GM21381 (cell line): ENCODE measurements at regions not wholly inside any gene's neighbourhood (a gene's known extent, or its start where the extent isn't known, plus 50 kb on each side); places are given as distances from the start of the nearest gene placed in this dataset.
"Not testable (repeated sequence)": the region's sequence is repeated elsewhere in the genome, so short reads cannot be mapped to it uniquely, and the experiment has no call there.

ENCODE experiments used
- ATAC-seq: cut with Tn5 transposase; IDR thresholded peaks from one replicate; pipeline ENCODE4 v1.9.1; 2021; ENCODE audit warnings: mild to moderate bottlenecking, moderate library complexity; ENCODE audit not compliant: unreplicated experiment

DNA sequence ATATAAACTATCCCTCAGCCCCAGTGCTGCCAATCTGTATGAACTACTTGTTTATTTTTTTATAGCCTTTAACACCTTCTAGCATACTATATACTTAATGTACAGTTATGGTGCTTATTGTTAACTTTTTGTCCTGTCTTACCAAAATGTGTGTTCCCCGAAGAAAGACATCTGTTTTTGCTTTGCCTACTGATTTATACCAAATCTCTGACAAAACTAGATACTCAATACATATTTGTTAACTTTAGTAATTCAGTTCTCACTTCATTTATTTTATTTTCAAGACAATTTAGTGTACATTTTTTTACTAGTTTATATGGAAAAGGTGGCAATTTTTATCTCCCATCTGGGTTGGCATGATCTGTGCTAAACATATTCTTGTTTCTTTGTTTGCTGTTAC, 824.3 kb upstream of the ATXN8OS start:
- no peak for ATAC-seq

DNA sequence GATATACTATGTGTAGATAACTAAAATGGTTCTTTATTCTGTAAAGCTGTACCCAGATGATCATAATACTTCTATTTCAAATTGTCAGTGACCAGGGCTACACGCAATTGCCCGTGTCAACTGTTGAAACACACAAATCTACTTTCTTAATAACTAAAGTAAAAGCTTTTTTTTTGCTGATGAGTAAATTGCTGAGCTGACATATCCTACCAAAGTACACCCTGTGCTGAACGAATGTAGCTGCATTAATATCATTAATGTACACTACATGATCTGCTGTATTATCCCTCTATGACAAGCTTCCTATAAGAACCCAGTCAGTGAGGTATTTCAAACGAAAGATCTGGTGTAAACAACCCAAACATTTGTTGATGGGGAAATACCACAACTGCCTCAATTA, 827.2 kb upstream of the ATXN8OS start:
- ATAC-seq, result no peak

DNA sequence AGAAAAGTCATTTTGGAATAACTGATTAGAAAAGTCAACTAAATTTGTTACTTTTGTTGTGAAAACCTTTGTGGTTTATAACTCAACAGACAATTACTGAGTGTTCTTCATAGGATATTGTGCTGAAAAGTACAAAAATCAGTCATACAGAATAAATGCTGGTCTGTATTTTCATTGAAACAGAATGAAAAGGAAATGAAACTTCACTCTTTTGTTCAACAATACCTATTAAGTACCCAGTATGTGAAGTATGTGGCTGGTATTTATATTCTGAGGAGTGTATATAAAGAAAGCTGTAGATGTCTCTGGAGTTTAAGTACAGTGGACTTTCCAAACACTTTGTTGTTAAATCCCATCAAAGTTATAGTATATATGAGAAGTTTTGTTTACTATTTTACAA, 828.4 kb upstream of the ATXN8OS start:
- no peak for ATAC-seq

DNA sequence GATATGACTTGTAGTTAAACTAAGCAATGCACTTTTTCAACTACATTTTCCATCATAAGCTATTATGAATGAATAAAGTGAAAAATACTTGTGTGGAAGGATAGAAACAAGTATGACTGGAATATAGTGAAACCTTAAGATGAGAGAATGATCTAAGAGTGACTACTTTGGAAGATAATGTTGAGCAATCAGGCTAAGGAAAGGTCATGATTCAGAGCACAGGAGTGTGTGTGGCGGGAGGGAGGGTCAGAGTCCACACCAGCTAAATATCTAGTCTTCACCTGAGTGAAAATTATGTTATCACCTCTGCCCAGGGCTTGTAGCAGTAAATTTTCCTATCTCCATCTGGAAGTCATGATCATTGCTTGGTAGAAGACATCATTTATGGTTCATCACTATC, 833.4 kb upstream of the ATXN8OS start:
- ATAC-seq, result no peak

DNA sequence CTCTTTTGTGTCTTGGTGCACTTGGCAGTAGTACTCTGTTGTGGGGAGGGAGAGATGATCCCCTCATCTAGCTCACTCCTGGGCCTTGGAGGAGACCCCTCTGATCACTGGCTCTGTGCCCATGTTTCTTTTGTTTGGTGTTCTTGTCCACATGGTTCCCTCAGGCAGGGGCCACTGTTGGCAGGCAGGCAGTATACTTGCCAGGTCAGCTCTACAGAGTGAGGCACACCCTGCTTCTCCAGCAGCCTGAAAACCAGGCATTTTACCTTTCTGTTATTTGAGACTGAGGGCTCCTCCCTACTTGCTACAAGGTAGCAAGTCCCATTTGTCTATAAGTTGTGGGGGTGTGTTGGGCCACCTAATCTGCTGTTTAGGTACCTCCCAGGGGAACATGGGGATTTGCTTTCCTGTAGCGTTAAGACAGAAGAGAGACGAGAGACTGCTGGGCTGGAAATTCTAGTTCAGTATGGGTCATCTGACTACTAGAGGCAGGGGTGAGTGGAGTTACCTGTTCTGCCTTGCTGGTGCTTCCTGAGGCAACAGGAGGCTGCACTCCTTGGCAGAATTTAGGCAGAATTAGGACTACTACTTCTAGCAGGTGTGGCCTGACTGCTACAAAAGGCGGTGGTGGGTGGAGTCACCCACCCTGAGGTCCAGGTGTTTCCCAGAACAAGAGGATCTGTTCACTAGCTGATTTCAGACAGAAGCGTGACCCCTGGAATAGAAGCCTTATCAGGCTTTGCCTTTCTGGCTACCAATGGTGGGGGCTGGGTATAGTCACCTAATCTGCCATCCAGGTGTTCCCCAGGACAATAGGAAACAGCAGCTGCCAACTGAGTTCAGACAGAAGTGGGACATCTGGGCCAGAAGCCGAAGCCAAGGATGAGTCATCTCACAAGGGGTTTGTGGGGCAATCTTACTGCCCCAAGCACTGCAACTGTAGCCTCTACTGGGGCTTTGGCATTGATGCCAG, 843.0 kb upstream of the ATXN8OS start:
- no peak for ATAC-seq

DNA sequence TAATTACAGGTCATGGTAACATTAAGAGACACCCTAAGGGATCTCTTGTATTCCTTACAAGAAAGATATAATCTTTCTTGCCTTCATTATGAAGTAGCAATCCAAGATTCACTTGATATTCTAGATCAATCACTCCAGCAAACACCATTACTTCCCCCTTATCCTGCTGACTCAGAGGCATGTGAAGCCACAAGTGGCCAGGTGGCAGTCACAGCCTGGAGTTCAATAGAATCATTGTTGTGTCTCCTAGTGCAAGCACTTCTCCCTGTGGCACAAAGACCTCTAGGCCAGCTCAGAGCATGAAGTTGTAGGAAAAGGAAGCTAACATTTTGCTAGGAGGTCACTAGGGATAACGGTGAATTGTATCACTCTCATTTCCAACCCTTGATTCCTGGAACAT, 864.3 kb upstream of the ATXN8OS start:
- ATAC-seq, result no peak

DNA sequence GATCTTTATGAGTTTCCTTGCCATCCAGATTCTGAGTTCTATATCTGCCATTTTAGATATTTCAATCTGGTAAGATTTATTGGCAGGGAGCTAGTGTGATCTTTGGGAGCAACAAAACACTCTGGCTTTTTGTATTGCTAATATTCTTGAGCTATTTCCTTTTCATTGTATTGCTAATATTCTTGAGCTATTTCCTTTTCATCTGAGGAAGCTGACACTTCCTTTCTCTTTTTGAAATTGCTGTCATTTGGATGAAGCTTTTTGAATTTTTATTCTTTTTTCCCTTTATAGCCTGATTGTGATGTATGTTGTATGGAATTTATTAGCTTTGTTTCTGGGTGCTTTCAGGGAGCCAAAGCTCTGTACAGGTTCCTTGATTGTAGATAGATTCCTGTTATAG, 873.5 kb upstream of the ATXN8OS start:
- no peak for ATAC-seq

DNA sequence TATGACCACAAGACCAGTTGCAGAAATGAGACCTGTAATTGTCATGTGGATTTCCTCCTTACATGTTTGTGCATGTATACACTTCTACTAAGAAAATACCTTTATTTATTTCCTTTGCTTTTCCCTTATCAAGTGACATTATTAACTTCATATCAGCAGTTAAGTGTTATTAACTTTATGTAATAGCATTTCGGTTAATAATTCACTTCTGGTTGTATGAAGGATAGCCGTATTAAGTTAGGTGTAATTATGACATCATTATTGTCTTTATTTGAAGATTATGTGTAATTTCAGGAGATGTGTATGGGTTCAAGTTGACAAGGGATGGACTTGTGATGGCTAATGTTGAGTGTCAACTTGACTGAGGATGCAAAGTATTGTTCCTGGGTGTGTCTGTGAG, 881.2 kb upstream of the ATXN8OS start:
- ATAC-seq, result no peak

DNA sequence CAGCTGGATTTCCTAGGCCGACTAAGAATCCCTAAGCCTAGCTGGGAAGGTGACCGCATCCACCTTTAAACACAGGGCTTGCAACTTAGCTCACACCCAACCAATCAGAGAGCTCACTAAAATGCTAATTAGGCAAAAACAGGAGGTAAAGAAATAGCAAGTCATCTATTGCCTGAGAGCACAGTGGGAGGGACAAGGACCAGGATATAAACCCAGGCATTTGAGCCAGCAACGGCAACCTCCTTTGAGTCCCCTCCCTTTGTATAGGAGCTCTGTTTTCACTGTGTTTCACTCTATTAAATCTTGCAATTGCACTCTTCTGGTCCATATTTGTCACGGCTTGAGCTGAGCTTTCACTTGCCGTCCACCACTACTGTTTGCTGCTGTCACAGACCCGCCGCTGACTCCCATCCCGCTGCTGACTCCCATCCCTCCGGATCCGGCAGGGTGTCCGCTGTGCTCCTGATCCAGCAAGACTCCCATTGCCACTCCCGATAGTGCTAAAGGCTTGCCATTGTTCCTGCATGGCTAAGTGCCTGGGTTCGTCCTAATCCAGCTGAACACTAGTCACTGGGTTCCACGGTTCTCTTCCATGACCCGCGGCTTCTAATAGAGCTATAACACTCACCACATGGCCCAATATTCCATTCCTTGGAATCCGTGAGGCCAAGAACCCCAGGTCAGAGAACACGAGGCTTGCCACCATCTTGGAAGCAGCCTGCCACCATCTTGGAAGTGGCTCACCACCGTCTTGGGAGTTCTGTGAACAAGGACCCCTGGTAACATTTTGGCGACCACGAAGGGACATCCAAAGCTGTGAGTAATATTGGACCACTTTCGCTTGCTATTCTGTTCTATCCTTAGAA, 885.8 kb upstream of the ATXN8OS start:
- not testable (repeated sequence) for ATAC-seq

DNA sequence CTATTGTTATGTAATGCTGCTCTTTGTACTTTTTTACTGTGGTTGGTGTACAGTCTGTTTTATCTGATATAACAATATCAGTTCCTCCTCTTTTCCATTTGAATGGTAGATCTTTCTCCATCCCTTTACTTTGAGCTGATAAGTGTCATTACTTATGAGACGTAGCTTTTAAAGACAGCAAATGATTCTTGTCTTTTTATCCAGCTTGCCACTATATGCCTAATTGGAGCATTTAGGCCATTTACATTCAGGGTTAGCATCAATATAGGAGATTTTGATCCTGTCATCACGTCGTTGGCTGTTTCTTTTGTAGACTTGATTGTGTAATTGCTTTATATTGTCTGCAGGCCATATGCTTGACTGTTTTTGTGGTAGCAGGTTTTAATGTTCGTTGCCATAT, 894.2 kb upstream of the ATXN8OS start:
- no peak for ATAC-seq

DNA sequence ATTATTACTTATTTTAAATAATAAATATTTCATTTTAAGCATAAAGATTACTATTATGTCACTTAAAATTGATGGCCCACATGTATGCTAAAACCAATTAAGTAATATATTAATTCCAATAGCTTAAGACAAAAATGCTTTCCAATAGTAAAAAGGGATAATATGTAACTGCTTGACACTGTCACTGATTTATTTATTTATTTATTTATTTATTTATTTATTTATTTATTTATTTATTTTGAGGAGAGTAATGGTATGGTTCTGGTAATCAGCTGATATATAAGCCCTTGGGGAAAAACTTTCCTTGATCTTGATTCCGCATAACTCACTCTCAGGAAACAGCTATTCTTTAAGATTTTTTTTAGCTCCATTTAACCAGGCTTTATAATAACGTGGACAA, 903.0 kb upstream of the ATXN8OS start:
- ATAC-seq, result no peak

DNA sequence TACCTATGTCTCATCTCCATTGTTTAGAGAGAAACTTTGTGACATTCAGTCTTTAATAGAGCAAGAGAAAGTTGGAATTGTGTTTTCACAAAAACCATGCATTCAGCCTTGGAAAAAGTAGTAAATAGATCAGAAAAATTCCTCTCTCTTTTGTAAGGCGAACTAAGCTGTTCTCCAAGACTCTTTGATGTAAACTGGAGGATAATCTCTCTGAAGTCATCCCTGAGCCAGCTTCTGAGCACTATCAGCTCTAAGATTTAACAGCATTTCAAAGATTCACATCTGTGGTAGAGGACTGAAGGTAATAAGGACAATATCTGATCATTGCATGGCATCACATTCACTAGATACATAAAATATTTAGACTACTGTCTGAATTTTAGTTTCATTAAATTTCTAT, 904.6 kb upstream of the ATXN8OS start:
- no peak for ATAC-seq

DNA sequence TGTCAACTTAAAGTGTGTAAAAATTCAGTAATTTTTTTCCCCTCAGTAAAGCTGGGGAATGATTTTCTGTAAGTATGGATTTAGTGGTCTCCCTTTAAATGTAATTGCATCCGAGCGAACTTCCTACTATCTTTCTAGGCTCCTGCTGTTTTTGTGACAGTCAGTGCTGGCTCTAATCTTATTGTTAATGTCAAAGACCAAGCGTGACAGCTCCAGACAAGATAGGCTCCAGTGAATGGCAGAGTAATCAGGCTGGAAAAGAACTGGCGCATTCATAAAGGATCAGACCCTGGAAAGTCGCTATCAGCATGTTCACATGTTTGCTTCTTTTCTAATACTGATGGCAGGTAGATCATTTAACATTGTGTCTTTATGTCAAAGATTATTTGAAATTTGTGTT, 908.0 kb upstream of the ATXN8OS start:
- ATAC-seq, result no peak

DNA sequence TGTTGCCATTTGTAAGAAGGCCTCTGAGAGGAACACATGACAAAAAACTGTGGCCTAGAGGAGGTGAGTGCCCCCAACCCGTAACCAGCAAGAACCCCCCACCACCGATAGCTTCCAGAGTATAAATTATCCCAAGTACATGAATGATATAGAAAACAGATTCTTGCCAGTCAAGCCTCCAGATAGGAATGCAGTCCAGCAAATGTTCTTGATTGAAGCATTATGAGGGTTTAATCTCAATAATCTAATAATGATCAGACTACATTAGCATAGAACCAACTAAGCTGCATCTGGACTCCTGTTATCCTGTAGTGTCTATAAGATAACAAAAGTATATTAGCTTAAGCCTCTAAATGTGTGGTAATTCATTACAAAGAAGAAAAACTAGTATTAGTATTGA, 908.9 kb upstream of the ATXN8OS start:
- ATAC-seq, result no peak

DNA sequence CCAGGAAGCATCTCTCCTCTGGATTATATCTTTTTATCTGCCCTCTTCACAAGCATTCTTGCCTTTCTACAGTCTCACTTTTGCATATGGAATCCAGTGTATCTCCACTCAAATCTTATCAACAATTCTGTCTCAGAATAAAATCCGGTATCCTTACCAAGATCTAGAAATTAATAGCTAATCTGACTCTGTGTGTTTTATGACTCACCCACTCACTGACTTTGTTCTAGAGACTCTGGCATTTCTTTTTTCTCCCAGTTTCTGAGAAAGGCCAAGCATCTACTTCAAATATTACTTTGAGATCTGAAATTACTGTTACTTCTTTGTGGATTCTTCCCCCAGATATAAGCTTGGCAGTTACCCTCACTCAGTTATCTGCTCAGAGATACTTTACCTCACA, 913.5 kb upstream of the ATXN8OS start:
- ATAC-seq, result no peak

DNA sequence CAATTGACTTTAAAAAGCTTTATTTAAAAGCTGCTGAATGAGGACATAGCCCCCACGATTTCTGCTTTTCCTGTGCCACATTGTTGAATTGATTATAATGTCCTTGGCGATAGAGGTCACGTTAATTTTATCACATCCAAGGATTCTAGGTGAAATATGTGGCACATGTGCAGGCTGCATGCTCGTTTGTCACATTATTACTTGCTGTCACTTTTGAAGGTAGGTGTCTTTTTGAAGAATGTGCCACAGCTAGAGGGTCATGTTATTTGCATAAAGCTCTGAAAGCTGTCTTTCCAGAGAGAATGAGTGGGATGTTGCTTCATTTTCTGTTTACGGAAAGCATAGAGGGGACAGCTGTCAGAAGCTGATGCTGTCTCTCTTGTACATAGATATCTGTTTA, 927.6 kb upstream of the ATXN8OS start:
- ATAC-seq, result no peak

DNA sequence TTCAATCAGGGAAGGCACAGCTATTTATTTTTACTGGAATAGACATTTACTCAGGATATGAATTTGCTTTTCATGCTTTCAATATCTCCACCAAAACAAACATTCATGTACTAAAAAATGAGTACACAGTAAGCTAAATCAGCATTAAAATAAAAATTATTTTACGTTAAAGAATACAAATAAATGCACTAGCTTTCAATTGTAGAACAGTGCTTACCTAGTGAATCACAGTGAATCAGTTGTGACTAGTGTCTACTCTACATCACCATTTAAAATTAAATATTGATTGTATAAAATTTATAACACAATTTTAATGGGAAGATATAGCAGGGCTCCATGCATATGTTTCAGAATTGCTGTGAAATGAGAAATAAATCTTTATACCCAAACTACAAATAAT, 929.6 kb upstream of the ATXN8OS start:
- ATAC-seq, result no peak

DNA sequence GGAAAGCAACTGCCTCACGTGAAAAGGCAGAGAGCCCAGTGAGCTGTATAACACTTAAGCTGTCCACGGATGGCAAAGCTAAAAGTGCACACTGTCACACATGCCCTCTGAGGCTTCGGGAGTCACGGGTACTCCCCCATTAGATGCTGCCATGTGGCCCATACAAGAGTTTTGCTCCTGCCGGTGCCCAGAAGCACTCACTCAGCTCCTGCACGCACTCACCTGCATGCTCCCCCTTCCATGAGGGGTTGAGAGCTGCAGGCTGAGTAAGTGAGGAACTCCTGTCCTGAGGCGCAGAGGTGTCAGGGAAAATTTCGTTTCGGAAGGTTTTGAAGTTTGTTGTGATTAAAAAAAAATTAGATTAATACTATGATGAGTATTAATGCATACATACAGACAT, 939.2 kb upstream of the ATXN8OS start:
- no peak for ATAC-seq

DNA sequence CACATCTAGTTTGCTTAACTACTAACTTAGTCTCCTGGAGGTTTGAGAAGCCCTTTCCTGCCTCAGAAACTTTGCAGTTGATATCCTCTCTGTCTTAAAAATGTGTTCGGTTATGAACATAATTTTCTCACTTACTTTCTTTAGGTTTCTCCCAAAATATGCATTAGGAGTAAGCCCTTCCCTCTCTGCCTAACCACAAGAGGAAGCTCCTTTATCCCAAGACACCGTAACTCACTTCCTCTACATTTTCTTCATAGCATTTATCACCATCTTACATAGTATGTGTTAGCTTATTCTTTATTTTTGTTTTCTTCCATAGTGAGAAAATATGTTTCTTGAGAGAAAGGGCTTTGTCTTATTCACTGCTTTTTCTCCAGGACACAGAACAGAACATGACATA, 952.5 kb upstream of the ATXN8OS start:
- no peak for ATAC-seq

DNA sequence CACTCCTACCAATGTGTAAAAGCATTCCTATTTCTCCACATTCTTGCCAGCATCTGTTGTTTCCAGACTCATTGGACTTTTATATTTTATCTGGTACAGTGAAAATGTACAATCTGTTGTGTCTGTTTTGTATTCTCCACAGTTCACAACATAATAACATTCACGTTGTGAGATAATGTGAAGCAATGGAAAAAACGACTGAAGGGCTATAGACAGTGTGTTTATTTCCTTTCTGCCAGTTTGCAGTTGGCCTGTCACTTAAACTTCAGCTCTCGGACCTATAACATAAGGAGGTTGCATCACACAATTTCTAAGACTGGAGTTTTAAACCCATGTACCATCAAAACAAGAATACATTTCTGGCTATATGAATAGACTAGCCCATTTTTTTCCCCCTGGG, 965.5 kb upstream of the ATXN8OS start:
- no peak for ATAC-seq

DNA sequence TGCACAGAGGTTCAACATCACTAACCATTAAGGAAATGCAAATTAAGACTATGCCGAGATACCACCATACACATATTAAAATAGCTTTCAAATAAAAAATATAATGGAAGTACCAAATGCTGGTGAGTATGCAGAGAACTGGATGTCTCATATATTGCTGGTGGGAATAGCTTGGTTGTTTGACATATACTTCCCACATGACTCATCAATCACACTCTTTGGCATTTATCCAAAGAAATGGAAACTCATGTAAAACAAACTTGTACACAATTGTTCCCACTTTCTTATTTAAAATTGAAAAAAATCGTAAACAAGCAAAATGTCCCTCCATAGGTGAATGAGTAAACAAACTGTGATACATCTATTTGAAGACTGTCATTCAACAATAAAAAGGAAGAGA, 982.6 kb upstream of the ATXN8OS start:
- ATAC-seq, result no peak

DNA sequence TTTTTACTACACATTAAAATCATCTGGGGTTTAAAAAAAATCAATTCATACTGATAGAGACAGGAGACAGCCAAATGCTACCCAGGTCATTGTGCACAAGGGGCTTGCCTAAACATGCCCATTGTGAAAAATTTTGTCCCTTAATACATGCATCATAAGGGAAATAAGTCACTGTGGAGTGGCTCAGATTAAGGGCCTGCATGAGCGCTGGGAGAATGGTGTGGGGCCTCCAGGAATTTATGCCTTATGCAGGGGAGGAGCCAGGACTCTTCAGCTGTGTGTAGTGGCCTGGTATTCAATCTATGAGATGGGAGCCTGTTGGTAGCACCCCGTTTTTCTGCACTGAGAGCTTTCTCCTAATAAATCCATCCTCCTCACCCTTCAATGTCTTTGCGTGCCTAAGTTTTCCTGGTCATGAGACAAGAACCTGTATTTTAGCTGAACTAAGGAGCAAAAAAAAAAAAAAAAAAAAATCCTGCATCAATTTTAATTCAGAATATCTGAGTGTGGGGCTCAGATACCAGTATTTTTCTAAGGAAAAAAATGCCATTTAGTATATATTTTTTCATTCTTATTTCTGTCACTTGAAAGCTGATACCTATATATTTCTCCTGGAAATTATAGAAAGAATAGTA, 997.6 kb upstream of the ATXN8OS start:
- no peak for ATAC-seq
